OCI-LY1 (cell line): ENCODE measurements at regions not wholly inside any gene's neighbourhood (a gene's known extent, or its start where the extent isn't known, plus 50 kb on each side); places are given as distances from the start of the nearest gene placed in this dataset.

Source experiments
- H2AFZ ChIP-seq: fragments of 200-600 bp; sonication (generic), shearing (Covaris generic); 2 replicates; pipeline ENCODE4 v1.6.0; 2014; ENCODE audit warnings: antibody characterized with exemption, mild to moderate bottlenecking, low read length
- H3F3A ChIP-seq: fragments of 200-600 bp; sonication (generic), shearing (Covaris generic); 2 replicates; pipeline ENCODE4 v1.6.0; 2014; ENCODE audit warnings: mild to moderate bottlenecking, antibody characterized with exemption, low read length, moderate library complexity; ENCODE audit not compliant: insufficient read depth
- H3K27ac ChIP-seq: fragments of 200-600 bp; sonication (generic); 2 replicates; pipeline ENCODE4 v1.5.1; 2014; ENCODE audit warnings: low read length, mixed run types, mild to moderate bottlenecking, low read depth; ENCODE audit not compliant: poor library complexity, severe bottlenecking
- H3K27me3 ChIP-seq: fragments of 200-600 bp; sonication (generic); 2 replicates; pipeline ENCODE4 v1.6.0; 2014; ENCODE audit warnings: antibody characterized with exemption, mild to moderate bottlenecking, low read length, moderate library complexity; ENCODE audit not compliant: insufficient read depth
- H3K36me3 ChIP-seq: fragments of 200-600 bp; sonication (generic); 2 replicates; pipeline ENCODE4 v1.6.1; 2014; ENCODE audit warnings: mild to moderate bottlenecking, antibody characterized with exemption, low read length, moderate library complexity, mixed read lengths; ENCODE audit not compliant: insufficient read depth
- H3K4me1 ChIP-seq: fragments of 200-600 bp; sonication (generic); 2 replicates; pipeline ENCODE4 v1.5.1; 2014; ENCODE audit warnings: mild to moderate bottlenecking, low read length, moderate library complexity; ENCODE audit not compliant: insufficient read depth, severe bottlenecking
- H3K4me2 ChIP-seq: fragments of 200-600 bp; sonication (generic), shearing (Covaris generic); 2 replicates; pipeline ENCODE4 v1.6.1; 2014; ENCODE audit warnings: low read length
- H3K4me3 ChIP-seq: fragments of 200-600 bp; sonication (generic); 2 replicates; pipeline ENCODE4 v1.5.1; 2014; ENCODE audit warnings: low read length, low read depth, mild to moderate bottlenecking, mixed read lengths; ENCODE audit not compliant: poor library complexity, severe bottlenecking
- H3K79me2 ChIP-seq: fragments of 200-600 bp; shearing (Covaris generic); 2 replicates; pipeline ENCODE4 v1.6.1; 2016; ENCODE audit warnings: mixed run types, low read length, mixed read lengths; ENCODE audit not compliant: insufficient read depth
- H3K9ac ChIP-seq: fragments of 200-600 bp; sonication (generic), shearing (Covaris generic); 2 replicates; pipeline ENCODE4 v1.6.1; 2014; ENCODE audit warnings: mild to moderate bottlenecking, low read length, mixed read lengths
- H3K9me2 ChIP-seq: fragments of 200-600 bp; sonication (generic), shearing (Covaris generic); 2 replicates; pipeline ENCODE4 v1.6.1; 2014; ENCODE audit warnings: low read depth, mild to moderate bottlenecking, low read length, mixed read lengths
- H3K9me3 ChIP-seq: fragments of 200-600 bp; shearing (Covaris generic); 2 replicates; pipeline ENCODE4 v1.6.1; 2014; ENCODE audit warnings: low read length, mixed read lengths
- H4K20me1 ChIP-seq: fragments of 200-600 bp; sonication (generic), shearing (Covaris generic); 2 replicates; pipeline ENCODE4 v1.6.0; 2016; ENCODE audit warnings: mild to moderate bottlenecking, low read length; ENCODE audit not compliant: insufficient read depth
- EZH2 ChIP-seq: fragments of 200-600 bp; sonication (generic), shearing (Covaris generic); IDR thresholded peaks from 2 replicates; pipeline ENCODE4 v1.8.0; 2017; ENCODE audit warnings: borderline replicate concordance, mixed run types, mild to moderate bottlenecking, antibody characterized with exemption, low read length, moderate library complexity, mixed read lengths
- TF ChIP-seq, protein P1 (sequence below): fragments of 200-600 bp; sonication (generic), shearing (Covaris generic); IDR thresholded peaks from 2 replicates; pipeline ENCODE4 v1.5.1; 2017; ENCODE audit warnings: mild to moderate bottlenecking, antibody characterized with exemption, low read length, moderate library complexity, mixed read lengths

DNA sequence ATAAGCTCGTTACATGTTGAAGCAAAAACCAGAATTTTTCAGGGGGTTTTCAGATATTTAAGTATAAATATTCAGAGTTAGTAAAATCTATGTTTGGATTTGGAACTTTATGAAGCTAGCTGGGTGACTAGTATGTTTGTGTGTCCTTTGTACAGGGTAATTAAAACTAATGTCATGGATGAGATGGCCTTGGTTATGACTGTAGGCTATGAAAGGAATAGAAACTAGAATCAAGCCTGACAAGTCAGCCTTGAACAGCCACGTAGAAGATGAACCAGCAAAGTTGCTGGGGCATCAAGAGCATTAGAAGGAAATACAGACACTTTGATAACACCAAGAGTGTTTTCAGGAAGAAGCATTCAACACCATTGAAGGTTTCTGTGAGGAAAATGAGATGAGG, 825.1 kb upstream of the CNTNAP5 start:
- Histone ChIP-seq H3K9me3 (no peaks in the 10 kb centered on the region), H3K36me3 (no peaks in the 10 kb centered on the region), H3K9me2 (no peaks in the 10 kb centered on the region), H3K4me2 (no peak overlapping the region), H3F3A (no peaks in the 10 kb centered on the region), H3K4me1 (no peaks in the 10 kb centered on the region), H2AFZ (no peak overlapping the region), H3K79me2 (no peaks in the 10 kb centered on the region), H3K27me3 (no peaks in the 10 kb centered on the region), H3K27ac (no peak overlapping the region), H4K20me1 (no peaks in the 10 kb centered on the region), H3K4me3 (no peak overlapping the region), H3K9ac (no peak overlapping the region)
- TF ChIP-seq, protein P1, sequence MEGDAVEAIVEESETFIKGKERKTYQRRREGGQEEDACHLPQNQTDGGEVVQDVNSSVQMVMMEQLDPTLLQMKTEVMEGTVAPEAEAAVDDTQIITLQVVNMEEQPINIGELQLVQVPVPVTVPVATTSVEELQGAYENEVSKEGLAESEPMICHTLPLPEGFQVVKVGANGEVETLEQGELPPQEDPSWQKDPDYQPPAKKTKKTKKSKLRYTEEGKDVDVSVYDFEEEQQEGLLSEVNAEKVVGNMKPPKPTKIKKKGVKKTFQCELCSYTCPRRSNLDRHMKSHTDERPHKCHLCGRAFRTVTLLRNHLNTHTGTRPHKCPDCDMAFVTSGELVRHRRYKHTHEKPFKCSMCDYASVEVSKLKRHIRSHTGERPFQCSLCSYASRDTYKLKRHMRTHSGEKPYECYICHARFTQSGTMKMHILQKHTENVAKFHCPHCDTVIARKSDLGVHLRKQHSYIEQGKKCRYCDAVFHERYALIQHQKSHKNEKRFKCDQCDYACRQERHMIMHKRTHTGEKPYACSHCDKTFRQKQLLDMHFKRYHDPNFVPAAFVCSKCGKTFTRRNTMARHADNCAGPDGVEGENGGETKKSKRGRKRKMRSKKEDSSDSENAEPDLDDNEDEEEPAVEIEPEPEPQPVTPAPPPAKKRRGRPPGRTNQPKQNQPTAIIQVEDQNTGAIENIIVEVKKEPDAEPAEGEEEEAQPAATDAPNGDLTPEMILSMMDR, result no peak
- no peak for TF ChIP-seq EZH2

GRCh38 chr2:123207245-123207644, 817.8 kb upstream of the CNTNAP5 start:
- Histone ChIP-seq H3K79me2 (no peaks in the 10 kb centered on the region), H3K4me3 (no peak overlapping the region), H3K4me1 (no peaks in the 10 kb centered on the region), H2AFZ (no peak overlapping the region), H4K20me1 (no peaks in the 10 kb centered on the region), H3K9ac (no peak overlapping the region), H3K9me3 (no peaks in the 10 kb centered on the region), H3K27ac (no peak overlapping the region), H3K36me3 (no peaks in the 10 kb centered on the region), H3F3A (no peaks in the 10 kb centered on the region), H3K4me2 (no peak overlapping the region), H3K9me2 (no peaks in the 10 kb centered on the region), H3K27me3 (no peaks in the 10 kb centered on the region)
- TF ChIP-seq, protein P1, result no peak
- no peak for TF ChIP-seq EZH2

DNA sequence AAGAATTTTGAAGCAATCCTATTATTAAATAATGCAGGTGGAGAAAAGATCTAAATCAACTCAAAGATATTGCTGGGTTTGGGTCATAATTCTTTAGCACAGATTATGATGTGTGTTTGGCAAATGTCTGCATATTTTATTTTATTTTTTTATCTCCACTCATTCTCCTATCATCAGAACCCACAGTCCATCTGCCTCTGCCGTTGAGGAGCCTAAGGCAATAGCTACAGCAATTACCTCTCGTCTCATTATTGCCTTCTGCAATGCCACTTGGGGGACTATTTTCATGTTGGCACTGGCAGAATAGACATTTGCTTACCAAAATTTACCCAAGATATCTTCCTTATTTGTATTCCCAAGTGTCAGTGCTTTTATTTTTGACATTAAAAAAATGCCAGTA, 815.9 kb upstream of the CNTNAP5 start:
- H3K36me3 ChIP-seq, result no peaks in the 10 kb centered on the region
- no peak overlapping the region for H3K4me3 ChIP-seq
- H3K4me2 ChIP-seq, result no peak overlapping the region
- H3K4me1 ChIP-seq, result no peaks in the 10 kb centered on the region
- H4K20me1 ChIP-seq, result no peaks in the 10 kb centered on the region
- H3F3A ChIP-seq, result no peaks in the 10 kb centered on the region
- TF ChIP-seq EZH2, result no peak
- TF ChIP-seq, protein P1, result no peak
- no peak overlapping the region for H2AFZ ChIP-seq
- no peak overlapping the region for H3K9ac ChIP-seq
- no peaks in the 10 kb centered on the region for H3K9me3 ChIP-seq
- H3K27me3 ChIP-seq, result no peaks in the 10 kb centered on the region
- no peak overlapping the region for H3K27ac ChIP-seq
- no peaks in the 10 kb centered on the region for H3K9me2 ChIP-seq
- no peaks in the 10 kb centered on the region for H3K79me2 ChIP-seq
